ENCODE measurements at regions not wholly inside any gene's neighbourhood (a gene's known extent, or its start where the extent isn't known, plus 50 kb on each side); places are given as distances from the start of the nearest gene placed in this dataset.

DNA sequence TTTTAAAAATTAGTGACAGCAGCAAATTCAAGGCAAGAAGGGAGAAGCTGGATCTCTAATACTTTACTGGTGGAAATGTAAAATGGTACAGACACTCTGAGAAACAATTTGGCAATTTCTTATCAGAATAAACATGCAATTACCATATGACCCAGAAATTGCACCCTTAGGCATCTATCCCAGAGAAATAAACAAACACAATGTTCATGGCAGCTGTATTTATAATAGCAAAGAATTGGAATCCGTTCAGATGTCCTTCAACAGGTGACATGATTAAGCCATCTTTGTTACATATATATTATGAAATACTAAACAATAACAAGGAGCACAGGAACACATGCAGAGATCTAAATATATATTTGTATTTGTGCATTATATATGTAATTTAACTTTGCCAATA is 756.5 kb downstream of the SLITRK1 start:
- Mint-ChIP-seq H3K4me3 (no peak overlapping the region), H3K4me1 (no peaks in the 10 kb centered on the region), H3K27ac (no peak overlapping the region), H3K27me3 (ENCODE audit: low read depth in 3 of 3) (no peaks in the 10 kb centered on the region), H3K36me3 (no peaks in the 10 kb centered on the region), H3K9me3 (peaks cover 0 to 5% (median 0%) of the 10 kb centered on the region in 7 donors)
- no peak overlapping the region for H3K4me3 ChIP-seq (replicated peaks in 1 of 3; ENCODE audit: low read depth in 2 of 3, low read length in 3 of 3)
- H3K4me1 ChIP-seq (ENCODE audit: control insufficient read depth in 1 of 2, insufficient read depth in 2 of 2, low read length in 2 of 2): no peaks in the 10 kb centered on the region
- H3K27me3 ChIP-seq (ENCODE audit: control insufficient read depth in 2 of 2, insufficient read depth in 2 of 2, low read length in 2 of 2): no peaks in the 10 kb centered on the region
- intact Hi-C loops (cut with micrococcal nuclease): no loop called here
- no peak overlapping the region for H2AFZ ChIP-seq (ENCODE audit: insufficient read depth, low read depth, low read length, poor library complexity, severe bottlenecking)
- H4K20me1 ChIP-seq (ENCODE audit: insufficient read depth, low read length): no peaks in the 10 kb centered on the region
- no peak overlapping the region for H3K9ac ChIP-seq (ENCODE audit: insufficient read depth, low read length, poor library complexity, severe bottlenecking)
- H3K9me3 ChIP-seq (replicated peaks in 1 of 2; ENCODE audit: control insufficient read depth in 1 of 2, insufficient read depth in 1 of 2, low read length in 2 of 2): peaks cover 0 to 2% of the 10 kb centered on the region in 2 donors
- no peaks in the 10 kb centered on the region for H3K36me3 ChIP-seq (replicated peaks in 1 of 2; ENCODE audit: control insufficient read depth in 1 of 2, insufficient read depth in 2 of 2, low read length in 2 of 2)
- WGBS (ENCODE audit: insufficient coverage): no CpG with 5 or more reads among the region's 1 CpG
- H3K79me2 ChIP-seq (ENCODE audit: insufficient read depth, low read length): no peaks in the 10 kb centered on the region
- TF ChIP-seq, protein P1, sequence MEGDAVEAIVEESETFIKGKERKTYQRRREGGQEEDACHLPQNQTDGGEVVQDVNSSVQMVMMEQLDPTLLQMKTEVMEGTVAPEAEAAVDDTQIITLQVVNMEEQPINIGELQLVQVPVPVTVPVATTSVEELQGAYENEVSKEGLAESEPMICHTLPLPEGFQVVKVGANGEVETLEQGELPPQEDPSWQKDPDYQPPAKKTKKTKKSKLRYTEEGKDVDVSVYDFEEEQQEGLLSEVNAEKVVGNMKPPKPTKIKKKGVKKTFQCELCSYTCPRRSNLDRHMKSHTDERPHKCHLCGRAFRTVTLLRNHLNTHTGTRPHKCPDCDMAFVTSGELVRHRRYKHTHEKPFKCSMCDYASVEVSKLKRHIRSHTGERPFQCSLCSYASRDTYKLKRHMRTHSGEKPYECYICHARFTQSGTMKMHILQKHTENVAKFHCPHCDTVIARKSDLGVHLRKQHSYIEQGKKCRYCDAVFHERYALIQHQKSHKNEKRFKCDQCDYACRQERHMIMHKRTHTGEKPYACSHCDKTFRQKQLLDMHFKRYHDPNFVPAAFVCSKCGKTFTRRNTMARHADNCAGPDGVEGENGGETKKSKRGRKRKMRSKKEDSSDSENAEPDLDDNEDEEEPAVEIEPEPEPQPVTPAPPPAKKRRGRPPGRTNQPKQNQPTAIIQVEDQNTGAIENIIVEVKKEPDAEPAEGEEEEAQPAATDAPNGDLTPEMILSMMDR (IDR thresholded peaks at IDR 0.05): no peak
- no peak for DNase-seq
- no peak overlapping the region for H3K4me2 ChIP-seq (replicated peaks; ENCODE audit: extremely low read depth, low read length, poor library complexity, severe bottlenecking)
- H3K27ac ChIP-seq (ENCODE audit: low read depth in 1 of 2, low read length in 2 of 2): no peak overlapping the region

DNA sequence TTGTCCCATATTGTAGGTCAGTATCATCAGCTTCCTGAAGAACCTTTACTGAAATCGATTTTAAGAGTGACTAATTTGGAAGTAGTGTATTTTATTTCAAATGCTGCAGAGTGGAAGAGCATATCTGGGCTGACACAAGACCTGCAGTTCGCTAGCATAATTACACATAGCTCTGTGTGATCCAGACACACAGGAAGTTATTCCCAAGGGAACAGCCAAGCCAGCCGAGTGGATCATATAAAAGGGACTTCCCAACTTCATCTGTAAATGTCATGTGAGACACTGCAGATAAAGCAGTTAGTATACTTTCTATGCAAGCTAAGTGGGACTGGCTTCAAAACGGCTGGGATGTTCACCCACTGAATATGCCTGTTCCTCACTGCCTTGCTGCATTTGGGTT is 760.4 kb downstream of the SLITRK1 start:
- no peak overlapping the region for H3K4me3 Mint-ChIP-seq
- H3K27ac Mint-ChIP-seq: no peak overlapping the region
- H3K27me3 Mint-ChIP-seq (ENCODE audit: low read depth in 3 of 3): peaks cover 0 to 1% (median 0%) of the 10 kb centered on the region in 3 donors
- no peaks in the 10 kb centered on the region for H4K20me1 ChIP-seq (ENCODE audit: insufficient read depth, low read length)
- WGBS (ENCODE audit: insufficient coverage): 90% methylated on average over 3 of the region's 4 CpGs
- peaks cover 0 to 2% of the 10 kb centered on the region in 2 donors for H3K9me3 ChIP-seq (replicated peaks in 1 of 2; ENCODE audit: control insufficient read depth in 1 of 2, insufficient read depth in 1 of 2, low read length in 2 of 2)
- no peak overlapping the region for H3K4me2 ChIP-seq (replicated peaks; ENCODE audit: extremely low read depth, low read length, poor library complexity, severe bottlenecking)
- TF ChIP-seq, protein P1 (IDR thresholded peaks at IDR 0.05): no peak
- no peaks in the 10 kb centered on the region for H3K79me2 ChIP-seq (ENCODE audit: insufficient read depth, low read length)
- peaks cover 0 to 8% (median 0%) of the 10 kb centered on the region in 7 donors for H3K9me3 Mint-ChIP-seq
- no peaks in the 10 kb centered on the region for H3K36me3 Mint-ChIP-seq
- H3K27ac ChIP-seq (ENCODE audit: low read depth in 1 of 2, low read length in 2 of 2): no peak overlapping the region
- H3K4me1 Mint-ChIP-seq: no peaks in the 10 kb centered on the region
- no peaks in the 10 kb centered on the region for H3K36me3 ChIP-seq (replicated peaks in 1 of 2; ENCODE audit: control insufficient read depth in 1 of 2, insufficient read depth in 2 of 2, low read length in 2 of 2)
- no peaks in the 10 kb centered on the region for H3K27me3 ChIP-seq (ENCODE audit: control insufficient read depth in 2 of 2, insufficient read depth in 2 of 2, low read length in 2 of 2)
- no peak overlapping the region for H3K9ac ChIP-seq (ENCODE audit: insufficient read depth, low read length, poor library complexity, severe bottlenecking)
- no peak overlapping the region for H3K4me3 ChIP-seq (replicated peaks in 1 of 3; ENCODE audit: low read depth in 2 of 3, low read length in 3 of 3)
- no peaks in the 10 kb centered on the region for H3K4me1 ChIP-seq (ENCODE audit: control insufficient read depth in 1 of 2, insufficient read depth in 2 of 2, low read length in 2 of 2)
- DNase-seq: no peak
- intact Hi-C loops (cut with micrococcal nuclease): no loop called here
- no peak overlapping the region for H2AFZ ChIP-seq (ENCODE audit: insufficient read depth, low read depth, low read length, poor library complexity, severe bottlenecking)

Measured in CD14-positive monocyte (primary cell).